Esophagus mucosa (tissue), 1 donor: ENCODE measurements at regions not wholly inside any gene's neighbourhood (a gene's known extent, or its start where the extent isn't known, plus 50 kb on each side); places are given as distances from the start of the nearest gene placed in this dataset.

Source experiments
- ATAC-seq: fragments of 200-7000 bp; cut with Tn5 transposase; one replicate; pipeline ENCODE4 v1.9.1; 2020
- donor health status: DM: yes; HTN: yes; CAD: no.

DNA sequence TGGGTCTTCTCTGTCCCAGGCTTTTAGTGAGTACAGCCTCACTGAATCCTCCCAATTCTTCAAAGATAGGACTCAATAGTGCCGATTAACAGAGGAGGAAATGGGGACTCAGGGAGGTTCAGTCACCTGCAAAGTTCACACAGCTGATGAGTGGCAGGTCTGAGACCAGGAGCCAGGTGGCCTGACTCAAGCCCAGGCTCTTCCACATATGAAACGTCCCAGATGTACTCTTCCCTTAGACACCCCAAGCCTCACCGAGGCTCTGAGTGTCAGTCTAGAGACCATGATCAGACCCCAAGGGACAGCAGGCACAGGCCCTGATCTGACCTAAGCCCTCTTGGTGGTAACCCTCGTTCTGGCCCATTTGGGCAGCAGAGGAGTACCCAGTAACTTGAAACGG is 115.2 kb downstream of the INHBB start:
- ATAC-seq = no peak

DNA sequence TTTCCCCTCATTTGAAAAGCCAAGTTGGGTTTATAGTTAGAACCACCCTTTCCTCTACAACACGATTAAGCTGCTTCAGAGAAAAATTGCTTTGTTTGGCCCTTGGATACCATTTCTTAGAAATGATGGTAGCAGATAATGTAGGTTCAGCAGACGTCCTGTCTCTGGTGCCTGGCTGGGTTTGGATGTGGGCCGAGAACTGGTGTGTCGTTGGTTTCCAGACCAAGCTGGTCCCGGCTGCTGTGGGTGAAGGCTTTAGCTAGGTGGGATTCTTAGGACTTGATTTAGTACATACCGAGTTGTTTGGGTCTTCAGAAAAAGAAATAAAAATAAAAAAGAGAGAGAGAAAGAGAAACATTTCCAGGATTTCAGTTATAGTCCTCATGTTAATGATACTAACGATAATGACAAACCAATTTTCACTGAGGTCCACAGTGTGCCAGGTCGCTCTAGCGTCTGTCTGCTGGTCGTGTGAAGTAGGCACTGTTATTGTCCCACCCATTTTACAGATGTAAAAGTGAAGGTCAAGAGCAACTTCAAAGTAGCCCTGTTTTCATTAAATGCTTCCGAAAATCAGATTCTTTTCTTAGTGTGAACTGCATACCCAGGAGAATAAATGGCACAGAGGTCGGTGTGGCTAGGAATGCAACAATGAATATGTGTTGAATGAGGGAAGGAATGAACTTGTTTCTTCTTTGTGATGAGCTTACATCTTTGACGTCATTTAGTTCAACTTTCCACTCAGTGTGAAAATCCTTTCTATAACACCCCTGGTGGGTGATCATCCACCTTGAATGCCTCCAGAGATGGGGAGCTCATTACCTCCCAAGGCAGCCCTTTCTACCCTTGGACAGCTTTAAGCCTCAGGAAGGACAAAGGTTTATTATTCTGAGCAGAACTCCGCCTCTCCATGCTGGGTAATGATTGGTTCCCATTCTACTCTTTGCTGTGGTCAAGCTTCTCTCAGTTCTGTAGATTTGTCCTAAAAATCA is 115.9 kb downstream of the INHBB start:
- no peak for ATAC-seq

DNA sequence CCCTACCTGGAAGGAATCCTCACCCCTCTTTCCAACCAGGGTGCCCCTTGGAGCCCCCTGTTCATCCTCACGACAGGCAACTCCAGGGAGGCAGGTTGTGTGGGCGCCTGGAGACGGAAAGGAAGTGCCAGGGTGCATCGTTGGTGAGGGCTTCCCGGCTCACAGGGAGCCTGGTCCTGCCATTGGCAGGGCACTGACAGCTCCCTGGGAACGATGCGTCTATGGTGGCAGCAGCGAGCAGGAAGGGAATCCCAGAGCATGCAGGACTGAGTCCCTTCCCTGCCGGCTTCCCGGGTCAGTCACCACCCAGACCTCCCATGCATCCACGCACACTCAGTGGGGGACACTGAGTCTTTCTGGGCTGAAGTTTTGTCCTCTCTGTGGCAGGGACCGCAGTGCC is 117.6 kb downstream of the INHBB start:
- ATAC-seq = no peak

DNA sequence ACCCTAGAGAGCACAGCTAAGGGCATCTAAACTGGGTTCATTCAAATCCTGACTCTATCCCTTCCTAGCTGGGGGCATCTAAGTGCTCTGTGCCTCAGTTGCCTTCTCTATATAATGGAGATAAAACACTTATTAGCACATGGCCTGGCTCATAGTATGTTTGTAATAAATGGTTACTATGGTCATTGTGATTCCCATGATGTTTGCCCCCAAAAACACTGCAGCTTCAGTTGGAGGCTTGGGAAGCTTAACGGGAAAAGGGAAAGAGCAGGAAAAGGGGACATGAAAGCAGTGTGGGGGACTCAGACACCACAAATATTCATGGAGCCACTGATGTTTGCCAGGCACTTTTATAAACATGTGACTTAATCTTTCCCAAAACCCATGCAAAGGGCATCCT is 118.1 kb downstream of the INHBB start:
- ATAC-seq = no peak

DNA sequence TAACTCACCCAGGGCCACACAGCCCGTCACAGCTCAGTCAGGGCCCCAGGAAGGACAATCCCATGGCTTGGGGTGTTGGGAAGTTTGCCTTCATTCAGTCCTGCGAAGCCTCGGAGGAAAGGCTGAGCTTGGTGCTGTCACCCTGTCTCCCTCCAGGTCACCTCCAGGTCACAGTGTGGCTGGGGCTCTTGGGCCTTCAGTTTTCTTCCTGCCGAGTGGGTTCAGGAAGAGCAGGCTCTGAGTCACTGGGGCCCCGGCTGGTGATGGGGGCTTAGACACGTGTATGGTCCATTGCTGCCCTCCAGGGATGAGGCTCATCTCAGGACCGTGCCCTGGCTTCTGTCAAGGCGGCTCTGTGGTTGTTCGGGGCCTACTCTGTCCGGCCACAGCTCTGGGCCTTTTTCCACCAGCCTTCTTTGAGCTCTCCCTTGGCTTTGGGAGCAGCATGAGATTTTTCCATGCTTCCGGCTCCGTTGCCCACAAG is 118.6 kb downstream of the INHBB start:
- no peak for ATAC-seq

DNA sequence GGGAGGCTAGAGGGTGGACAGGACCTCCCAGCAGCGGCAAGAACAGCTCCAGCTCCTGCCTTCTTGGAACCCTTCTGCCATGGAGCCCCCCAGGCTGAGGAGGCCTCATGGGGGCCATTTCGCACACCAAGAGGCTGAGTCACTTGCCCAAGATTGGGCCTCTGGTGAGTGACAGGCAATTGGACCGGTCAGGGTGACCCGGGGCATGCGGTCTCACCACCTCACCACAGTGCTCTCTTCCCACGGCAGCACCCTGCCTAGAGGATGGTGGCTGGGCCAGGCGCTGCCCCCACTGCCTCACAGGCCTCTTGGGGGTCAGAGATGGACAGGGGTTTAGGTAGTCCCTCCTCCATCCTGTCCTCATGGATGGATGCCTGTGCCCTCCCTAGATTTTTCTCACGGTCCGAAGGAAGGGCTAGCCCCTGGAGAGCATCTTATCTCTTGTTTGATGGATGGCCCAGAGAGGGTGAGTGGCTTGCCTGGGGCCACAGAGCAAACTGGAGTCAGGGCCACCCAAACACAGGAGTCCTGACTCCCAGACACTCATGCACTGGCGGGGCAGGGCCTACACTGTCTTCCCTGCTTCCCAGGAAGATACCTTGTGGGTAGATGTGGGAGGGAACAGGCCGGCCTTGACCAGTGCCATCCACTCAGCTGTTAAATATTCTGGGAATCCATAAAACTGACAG is 119.2 kb downstream of the INHBB start:
- no peak for ATAC-seq

DNA sequence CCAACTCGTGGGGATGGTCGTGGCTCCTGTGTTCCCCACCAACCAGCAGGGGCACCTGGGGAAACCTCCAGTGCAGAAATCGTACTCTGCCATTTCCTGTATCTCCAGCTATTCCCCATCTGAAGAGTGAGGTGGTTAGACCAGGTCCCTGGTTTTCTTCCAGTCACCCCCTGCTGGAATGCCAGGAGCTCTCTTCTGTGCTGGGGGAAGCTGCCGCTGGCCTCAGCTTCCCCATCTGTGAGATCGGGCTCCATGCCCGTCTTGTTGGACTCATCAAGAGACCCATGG is 119.7 kb downstream of the INHBB start:
- ATAC-seq = no peak

DNA sequence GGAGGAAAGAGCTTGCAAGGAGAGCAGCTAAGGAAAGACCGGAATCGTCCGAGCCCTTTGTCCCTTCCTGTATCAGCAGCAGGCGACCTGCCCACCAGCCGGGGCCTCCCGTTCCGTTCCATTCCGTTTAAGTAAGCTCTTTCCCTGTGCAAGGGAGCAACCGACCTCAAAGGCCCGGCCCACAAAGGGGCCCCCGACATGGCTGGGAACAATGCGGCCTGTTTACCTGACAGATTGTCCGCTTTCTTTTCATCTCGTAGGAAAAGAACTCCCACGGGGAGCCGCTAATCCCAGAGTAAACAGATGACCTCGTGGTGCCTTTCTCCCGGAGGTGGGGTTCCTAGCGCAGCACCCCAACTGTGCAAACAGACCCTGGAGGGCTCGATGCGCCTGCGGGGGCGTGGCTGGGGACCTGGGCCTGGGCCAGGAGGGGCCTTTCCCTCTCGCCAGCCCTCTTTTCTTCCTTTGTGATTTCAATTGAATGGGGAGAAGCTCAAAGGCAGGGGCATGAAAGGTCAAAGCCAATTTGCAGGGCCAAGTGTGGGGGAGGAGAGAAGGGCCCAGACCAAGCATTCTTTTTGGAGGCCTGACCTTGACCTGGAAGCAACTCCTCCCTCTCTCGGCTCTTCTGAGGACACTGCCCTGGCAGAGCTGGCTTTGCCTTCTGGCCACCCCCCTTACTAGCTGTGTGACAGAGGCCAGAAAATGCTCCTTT is 120.2 kb downstream of the INHBB start:
- ATAC-seq = no peak

DNA sequence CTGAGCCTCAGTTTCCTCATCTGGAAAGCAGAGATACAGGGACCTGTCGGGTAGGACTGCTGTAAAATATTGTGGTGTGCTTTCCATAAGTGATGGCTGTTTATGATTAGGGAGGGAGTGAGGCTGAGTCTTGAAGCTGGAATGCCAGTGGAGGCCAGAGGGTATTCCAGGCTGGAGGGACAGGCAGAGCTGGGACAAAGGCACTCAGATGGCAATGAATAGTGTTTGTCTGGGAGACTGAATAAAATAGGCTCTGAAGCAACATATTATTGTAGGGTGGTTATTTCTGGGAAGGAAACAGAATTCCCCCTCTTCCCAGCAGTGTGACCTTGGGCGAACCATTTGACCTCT is 120.7 kb downstream of the INHBB start:
- no peak for ATAC-seq

DNA sequence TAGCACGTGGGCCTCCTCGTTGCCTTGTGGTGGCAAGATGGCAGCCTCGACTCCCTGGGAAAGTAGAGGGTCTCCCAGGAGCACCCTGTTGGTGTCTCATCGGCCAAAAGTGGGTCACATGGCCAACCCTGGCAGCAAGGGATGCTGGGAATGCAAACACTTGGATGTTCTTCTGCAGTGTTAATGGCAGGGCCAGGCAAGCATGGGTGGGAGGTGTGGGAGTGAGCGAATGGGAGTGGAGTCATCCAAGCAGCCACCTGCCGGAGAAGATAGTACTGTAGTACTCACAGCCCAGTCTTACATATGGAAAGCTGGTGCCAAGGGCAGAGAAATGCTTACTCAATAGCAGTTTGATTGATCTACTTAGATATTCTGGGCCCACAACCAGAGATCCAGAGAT is 122.2 kb downstream of the INHBB start:
- no peak for ATAC-seq

DNA sequence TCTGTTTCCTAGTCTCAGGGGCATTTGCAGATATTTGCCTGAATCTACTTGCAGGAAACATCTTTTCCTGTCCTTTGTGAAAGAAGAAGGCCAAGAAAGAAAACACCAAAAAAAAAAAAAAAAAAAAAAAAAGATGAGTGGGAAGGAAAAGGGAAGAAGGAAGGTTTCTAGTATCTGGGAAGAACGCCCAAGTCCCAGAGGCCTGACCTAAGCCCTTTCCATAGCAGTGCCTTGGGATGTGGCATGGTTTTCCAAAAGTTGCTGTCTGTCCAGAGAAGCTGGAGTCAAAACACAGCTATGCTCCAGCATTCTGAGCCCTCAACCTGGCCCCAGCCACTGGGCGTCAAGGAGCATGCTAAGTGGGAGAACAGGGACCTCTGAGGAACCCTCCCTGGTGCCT is 123.5 kb downstream of the INHBB start:
- ATAC-seq = no peak

DNA sequence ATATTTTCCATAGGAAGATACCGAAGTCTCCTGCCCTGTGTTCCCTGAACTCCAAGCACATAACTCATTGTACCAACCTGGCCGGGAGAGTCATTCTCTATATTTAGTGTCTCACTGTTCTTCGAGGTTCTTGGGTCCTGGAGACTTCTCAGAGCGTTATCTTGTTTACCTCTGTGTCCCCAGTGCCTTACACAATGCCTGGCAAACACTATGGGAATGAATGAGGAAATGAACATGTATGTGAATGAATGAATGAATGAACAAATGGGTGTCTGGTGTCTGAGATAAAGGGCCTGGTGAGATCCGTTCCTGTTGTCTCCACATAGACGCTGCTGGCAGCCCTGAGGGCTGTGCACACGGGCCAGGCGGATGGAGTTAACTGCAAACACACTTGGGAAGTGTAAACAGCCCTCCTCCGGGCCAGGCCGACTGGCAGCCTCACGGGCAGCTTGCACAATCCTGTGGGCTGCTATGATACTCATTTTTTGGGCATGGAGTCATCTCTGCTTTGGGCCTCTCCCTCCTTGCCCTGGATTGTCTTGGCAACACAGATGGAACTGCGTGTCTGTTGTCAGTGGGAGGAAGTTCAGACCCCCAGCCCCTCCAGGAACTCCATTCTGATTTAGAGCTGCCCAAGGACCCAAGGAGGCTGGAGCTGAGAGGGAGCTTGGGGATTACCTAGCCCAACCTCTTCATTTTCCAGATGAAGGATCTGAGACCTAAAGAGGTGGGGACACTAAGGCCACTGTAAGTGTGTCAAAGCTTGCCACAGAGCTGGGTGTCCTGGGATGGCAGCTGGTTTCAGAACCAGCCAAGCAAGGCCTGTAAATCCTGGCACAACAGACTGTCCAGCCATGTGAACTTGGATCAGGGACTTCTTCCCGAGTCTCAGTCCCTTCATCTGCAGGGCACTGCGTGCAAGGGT is 124.4 kb downstream of the INHBB start:
- ATAC-seq = peak; percentile 53

DNA sequence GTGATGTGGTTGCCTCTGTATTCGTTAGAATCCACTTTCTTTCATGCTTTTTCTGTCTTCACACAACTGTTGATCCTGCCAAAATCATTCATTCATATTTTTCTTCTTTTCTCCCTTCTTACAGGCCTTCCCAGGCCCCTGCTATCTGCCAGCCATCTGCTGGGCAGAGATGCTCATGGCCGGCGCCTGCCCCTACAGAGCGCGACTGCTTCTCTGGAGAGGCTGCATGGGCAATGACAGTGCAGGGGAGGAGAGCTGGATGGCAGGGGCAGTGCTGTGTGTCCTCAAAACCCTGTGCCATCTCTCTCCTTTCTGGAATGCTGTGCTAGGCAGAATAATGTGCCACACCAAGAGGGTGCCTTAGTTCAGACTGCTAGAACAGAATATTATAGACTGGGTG is 125.2 kb downstream of the INHBB start:
- no peak for ATAC-seq

DNA sequence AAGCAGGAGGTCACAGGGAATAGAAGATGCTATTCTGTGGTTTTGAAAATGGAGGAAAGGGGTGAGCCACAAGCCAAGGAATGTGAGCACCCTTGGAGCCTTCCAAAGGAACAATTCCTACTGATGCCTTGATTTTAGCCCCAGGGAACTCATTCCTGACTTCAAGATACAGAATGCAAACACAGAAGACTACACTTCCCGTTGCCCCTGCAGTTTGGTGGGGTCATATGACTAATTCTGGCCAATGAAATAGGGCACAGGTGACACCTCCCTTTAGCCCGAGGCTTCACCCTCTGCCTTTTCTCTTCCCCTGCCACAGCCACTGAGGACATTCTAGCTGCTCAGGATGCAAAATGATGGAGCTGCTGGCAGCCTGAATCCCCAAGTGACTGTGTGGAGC is 126.1 kb downstream of the INHBB start:
- ATAC-seq = no peak

DNA sequence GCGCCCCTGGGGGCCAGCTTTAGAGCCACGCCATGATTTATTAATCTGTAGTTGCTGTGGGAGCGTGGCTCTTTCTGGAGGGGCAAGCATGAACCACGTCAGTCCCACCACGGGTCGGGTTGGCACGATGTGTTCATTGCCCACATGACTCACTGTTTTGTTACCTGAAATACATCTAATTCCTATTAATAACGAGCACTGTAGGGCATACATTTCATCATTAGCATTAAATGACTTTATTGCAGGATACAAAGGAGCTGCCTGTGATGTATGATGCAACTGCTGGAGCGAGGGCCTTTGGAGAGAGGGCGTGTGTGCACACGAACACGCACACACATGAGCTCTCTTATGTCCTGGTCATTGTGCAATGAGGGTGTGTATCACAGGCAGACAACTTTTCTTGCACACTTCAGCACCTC is 127.0 kb downstream of the INHBB start:
- peak; percentile 93 for ATAC-seq

DNA sequence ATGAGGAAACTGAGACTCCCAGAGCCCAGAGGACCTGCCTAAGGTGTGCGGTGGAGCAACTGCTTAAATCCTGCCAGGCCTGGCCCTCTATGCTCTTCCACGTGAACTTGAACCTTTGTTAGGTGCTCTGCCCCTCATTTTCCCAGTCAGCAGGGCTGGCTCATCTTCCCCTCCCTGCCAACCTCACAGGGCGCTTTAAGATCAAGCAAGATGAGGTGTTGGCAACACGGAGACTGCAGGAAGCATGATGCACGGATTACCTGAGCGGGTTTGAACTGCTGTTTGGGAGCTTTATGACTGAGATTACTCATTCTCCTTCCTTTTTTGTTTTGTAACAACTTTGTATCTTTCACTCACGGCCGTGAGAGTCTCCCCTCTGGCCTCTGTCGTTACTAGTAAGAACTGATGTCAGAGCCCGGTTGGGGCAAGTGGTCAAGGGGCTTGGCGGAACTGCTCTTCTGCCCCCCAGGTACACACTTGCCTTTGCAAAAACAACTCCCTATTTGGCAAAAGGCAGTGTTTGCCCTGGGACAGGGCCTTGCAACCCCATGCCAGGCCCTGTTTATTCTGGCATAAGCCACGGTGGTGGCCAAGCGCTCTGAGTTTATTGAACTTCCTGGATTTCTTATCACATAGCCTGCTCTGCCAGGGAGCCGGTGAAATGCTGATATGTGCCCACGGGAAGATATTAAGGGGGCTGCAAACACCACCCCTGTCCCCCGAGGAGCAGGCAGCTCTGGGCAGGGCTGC is 127.8 kb downstream of the INHBB start:
- ATAC-seq = peak; percentile 85

DNA sequence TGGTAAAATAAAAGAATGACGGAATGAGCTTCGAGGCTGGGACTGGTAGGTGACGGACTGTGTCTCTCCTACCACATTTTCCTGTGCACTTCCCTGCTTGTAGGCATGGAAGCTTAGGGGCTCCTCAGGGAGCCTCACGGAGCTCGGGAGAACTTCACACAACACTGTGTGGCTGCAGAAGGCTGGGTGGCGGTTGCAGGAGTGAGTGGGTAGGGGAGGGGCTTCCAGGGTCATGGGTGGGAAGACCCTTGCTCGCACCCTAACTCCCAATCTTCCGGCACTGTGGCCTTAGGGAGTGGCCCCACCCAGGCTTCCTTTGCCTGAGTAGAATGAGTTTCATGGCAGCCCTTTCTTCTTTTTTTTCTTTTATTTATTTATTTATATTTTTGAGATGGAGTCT is 128.6 kb downstream of the INHBB start:
- ATAC-seq = no peak

DNA sequence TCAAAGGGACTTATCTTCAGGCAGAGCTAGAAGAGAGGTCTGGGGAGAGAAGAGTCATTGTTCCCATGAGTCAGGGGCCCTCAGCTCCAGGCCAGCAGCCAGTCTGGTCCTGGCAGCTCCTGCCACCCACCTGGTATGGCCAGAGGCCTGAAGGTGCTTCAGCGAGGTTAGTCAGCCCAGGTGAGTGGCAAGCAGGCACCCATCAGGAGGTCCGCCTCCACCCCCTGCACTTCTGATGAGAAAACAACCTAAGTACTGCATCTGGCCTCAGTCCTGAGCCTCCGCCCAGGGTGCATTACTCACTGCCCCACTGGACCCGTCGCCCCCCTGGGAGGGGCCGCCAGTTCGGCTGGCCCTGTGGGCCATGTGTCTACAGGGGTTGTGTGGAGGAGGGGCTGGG is 130.2 kb downstream of the INHBB start:
- no peak for ATAC-seq

DNA sequence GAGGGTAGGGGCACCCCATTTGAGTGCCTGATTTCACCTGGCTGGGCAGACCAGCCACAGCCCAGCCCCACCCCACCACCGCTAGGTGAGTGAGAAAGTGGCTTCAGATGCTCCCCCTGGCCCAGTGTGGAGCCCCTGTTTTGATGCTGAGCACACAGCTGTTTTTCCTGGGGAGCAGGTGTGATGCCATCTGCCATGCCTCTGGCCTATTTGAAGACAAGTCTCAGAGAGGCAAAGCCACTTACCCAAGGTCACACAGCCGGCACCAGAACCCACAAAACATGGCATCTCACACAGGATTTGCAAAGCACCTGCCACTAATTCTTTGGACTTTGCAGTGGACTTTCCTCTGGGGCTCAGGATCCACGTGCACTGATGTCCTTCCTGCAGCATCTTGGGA is 131.3 kb downstream of the INHBB start:
- no peak for ATAC-seq

DNA sequence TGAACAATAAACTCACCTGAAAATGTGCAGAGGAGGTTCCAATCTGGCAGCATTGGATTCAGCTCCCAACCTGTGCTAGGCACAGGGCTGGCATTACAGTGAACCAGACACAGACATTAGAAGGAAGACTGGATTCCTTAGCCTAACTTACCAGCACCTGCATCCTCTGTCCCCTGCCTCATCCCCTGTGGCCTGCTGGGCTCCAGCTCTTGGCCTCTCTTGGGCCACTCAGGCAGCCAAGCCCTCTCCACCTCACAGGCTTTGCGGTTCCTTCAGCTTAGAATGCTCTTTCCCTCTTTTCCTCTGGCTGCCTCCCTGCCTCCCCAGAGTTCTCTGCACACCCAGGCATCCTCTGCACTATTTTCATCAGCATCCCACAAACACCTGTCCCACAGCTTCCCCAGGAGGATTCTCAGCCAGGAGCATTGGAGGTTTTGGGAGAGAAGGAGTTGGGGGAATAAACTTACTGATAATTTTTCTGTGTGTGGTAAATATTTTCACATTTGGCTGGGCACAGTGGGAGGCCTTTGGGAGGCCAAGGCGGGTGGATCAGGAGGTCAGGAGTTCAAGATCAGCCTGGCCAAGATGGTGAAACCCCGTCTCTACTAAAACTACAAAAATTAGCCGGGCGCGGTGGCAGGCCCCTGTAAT is 132.0 kb downstream of the INHBB start:
- ATAC-seq = no peak

DNA sequence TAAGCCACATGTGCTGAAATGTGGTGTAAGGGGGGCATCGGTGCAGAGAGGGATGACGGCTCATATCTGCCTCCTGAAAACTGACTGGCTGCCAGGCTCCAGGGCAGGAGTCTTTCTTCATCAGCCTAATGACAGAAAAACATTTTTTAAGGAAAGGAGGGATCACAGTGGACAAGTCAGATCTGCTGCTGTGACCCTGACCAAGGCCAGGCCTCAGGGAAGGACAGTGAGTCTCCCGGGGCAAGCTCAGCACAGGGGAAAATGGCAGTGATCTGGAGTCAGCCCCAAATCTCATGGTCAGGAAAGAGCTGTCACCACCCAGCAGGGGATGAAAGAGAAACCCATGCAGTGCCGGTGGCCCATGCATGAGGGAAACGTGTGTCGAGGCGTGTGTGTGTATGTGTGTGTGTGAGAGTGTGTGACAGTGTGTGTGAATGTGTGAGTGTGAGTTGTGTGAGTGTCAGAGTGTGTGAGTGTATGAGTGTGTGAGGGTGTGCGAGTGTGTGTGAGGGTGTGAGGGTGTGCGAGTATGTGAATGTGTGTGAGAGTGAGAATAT is 134.5 kb downstream of the INHBB start:
- no peak for ATAC-seq
